Upper lobe of left lung (tissue), 4 donors: ENCODE measurements at regions not wholly inside any gene's neighbourhood (a gene's known extent, or its start where the extent isn't known, plus 50 kb on each side); places are given as distances from the start of the nearest gene placed in this dataset.

Experiments
- EP300 ChIP-seq, 4 donors: sonication (generic); formaldehyde crosslinking; IDR thresholded peaks; one replicate each; pipeline ENCODE4 v1.5.1; 2017; ENCODE audit warnings: antibody characterized with exemption in 4 of 4, control low read depth in 2 of 4
- POLR2A ChIP-seq, 4 donors: fragments of 450-650 bp; IDR thresholded peaks; one replicate each; pipeline ENCODE4 v1.5.1; 2016 to 2017; ENCODE audit warnings: antibody characterized with exemption in 4 of 4, mild to moderate bottlenecking in 2 of 4
- POLR2AphosphoS5 ChIP-seq, 2 donors: sonication (generic); formaldehyde crosslinking; IDR thresholded peaks; one replicate each; pipeline ENCODE4 v1.5.1; 2017; ENCODE audit warnings: antibody characterized with exemption in 2 of 2
- TF ChIP-seq, protein P1 (sequence below), 6 experiments: fragments of 450-650 bp in 4 of 6; fragments of 200-600 bp in 2 of 6; sonication (generic) in 2 of 6; IDR thresholded peaks; one replicate each; pipeline ENCODE4 v1.5.1; 2016 to 2019; ENCODE audit warnings: antibody characterized with exemption in 6 of 6

DNA sequence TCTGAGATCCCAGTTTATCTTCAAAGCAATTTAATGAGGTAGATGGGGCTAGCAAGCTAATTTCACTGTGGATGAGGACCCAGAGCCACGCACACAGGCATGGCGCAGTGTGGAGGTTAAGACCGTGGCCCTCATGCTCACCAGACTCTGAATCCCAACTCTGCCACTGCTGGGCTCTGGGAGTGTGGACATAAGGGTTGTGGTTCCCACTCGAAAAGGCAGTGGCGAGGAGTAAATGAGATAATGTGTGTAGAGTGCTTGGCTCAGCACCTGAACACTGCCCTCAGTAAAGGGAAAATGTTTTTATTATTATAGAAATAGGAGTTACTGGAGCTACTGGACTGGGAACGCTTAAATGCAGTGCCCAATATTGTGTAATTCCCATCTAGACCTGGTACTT, 243.5 kb upstream of the TPM1 start:
- no peak for TF ChIP-seq EP300 (IDR thresholded peaks at IDR 0.05)
- TF ChIP-seq, protein P1, sequence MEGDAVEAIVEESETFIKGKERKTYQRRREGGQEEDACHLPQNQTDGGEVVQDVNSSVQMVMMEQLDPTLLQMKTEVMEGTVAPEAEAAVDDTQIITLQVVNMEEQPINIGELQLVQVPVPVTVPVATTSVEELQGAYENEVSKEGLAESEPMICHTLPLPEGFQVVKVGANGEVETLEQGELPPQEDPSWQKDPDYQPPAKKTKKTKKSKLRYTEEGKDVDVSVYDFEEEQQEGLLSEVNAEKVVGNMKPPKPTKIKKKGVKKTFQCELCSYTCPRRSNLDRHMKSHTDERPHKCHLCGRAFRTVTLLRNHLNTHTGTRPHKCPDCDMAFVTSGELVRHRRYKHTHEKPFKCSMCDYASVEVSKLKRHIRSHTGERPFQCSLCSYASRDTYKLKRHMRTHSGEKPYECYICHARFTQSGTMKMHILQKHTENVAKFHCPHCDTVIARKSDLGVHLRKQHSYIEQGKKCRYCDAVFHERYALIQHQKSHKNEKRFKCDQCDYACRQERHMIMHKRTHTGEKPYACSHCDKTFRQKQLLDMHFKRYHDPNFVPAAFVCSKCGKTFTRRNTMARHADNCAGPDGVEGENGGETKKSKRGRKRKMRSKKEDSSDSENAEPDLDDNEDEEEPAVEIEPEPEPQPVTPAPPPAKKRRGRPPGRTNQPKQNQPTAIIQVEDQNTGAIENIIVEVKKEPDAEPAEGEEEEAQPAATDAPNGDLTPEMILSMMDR (IDR thresholded peaks at IDR 0.05) = no peak
- TF ChIP-seq POLR2A (IDR thresholded peaks at IDR 0.05) = no peak
- no peak for TF ChIP-seq POLR2AphosphoS5 (IDR thresholded peaks at IDR 0.05)
